Esophagus squamous epithelium (tissue), 4 donors: ENCODE measurements at regions not wholly inside any gene's neighbourhood (a gene's known extent, or its start where the extent isn't known, plus 50 kb on each side); places are given as distances from the start of the nearest gene placed in this dataset.

ENCODE experiments used
- CTCF ChIP-seq, 6 experiments: fragments of 450-650 bp in 4 of 6; fragments of 200-600 bp in 2 of 6; sonication (generic) in 2 of 6; IDR thresholded peaks; one replicate each; pipeline ENCODE4 v1.5.1; 2016 to 2019; ENCODE audit warnings: antibody characterized with exemption in 6 of 6, mild to moderate bottlenecking in 4 of 6, moderate library complexity in 4 of 6
- POLR2A ChIP-seq, 4 donors: fragments of 450-650 bp; IDR thresholded peaks; one replicate each; pipeline ENCODE4 v1.6.1; 2017; ENCODE audit warnings: antibody characterized with exemption in 4 of 4, mild to moderate bottlenecking in 4 of 4, moderate library complexity in 3 of 4

DNA sequence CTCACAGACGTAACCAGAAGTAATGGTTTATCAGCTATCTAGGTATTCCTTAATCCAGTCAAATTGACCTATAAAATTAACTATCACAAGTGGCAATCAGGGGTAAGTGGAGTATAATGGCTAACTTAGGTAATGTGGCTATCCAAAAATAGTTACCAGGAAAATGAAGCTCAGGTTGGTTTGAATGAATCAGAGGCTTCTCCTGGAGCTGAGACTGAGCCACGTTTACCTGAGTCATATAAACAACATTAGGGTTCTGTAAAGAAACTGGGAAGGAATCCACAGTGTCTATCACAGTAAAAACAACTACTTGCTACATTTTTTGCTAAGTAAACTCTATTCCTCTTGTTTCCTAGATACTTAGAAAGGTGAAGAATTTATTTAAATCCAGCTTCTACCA lies 236.0 kb upstream of the SPHKAP start:
- no peak for TF ChIP-seq POLR2A (IDR thresholded peaks at IDR 0.05)
- TF ChIP-seq CTCF (IDR thresholded peaks at IDR 0.05), result no peak
